GM12878 (cell line): ENCODE measurements at regions not wholly inside any gene's neighbourhood (a gene's known extent, or its start where the extent isn't known, plus 50 kb on each side); places are given as distances from the start of the nearest gene placed in this dataset.
"Not testable (repeated sequence)": the region's sequence is repeated elsewhere in the genome, so short reads cannot be mapped to it uniquely, and the experiment has no call there.

Experiments
- ATAC-seq: fragments of 200-7000 bp; cut with Tn5 transposase; 3 replicates; pipeline ENCODE4 v1.9.1; 2020; ENCODE audit warnings: mild to moderate bottlenecking, moderate library complexity
- BruUV-seq: library from RNA; stranded (reverse); fragments of 400-500 nt; replicated peaks from 2 replicates; lab custom pipeline; 2021; lab: Mats Ljungman, UMichigan
- CTCF ChIA-PET: fragments of 300-600 bp; sonication (Branson Sonifier 250); formaldehyde crosslinking; extraction: SDS; loops from one replicate; lab custom pipeline; 2021; ENCODE audit warnings: inconsistent platforms; lab: Yijun Ruan, JAX
- POLR2A ChIA-PET: fragments of 350-600 bp; formaldehyde crosslinking; extraction: SDS; loops from one replicate; lab custom pipeline; 2021; ENCODE audit warnings: inconsistent platforms; lab: Charles Lee
- RAD21 ChIA-PET: fragments of 300-600 bp; sonication (Branson Sonifier 250); formaldehyde crosslinking; loops from one replicate; lab custom pipeline; 2023; ENCODE audit warnings: antibody characterized with exemption; ENCODE audit not compliant: unreplicated experiment; lab: Charles Lee
- SMC1A ChIA-PET: fragments of 300-600 bp; sonication (Branson Sonifier 250); formaldehyde crosslinking; loops from one replicate; lab custom pipeline; 2023; ENCODE audit not compliant: unreplicated experiment, uncharacterized antibody; lab: Charles Lee
- DNase-seq: peaks from one replicate; pipeline ENCODE4 v3.0.0-alpha.2; 2011; ENCODE audit warnings: low read depth, low spot score
- FAIRE-seq: peaks from 3 replicates; lab custom pipeline; 2011; peaks lifted over from hg19 to GRCh38; lab: Jason Lieb, UNC
- H2AFZ ChIP-seq: 2 replicates; pipeline ENCODE4 v1.6.0; 2011; ENCODE audit warnings: low read depth, low read length, control low read depth; ENCODE audit not compliant: control insufficient read depth
- H3K27ac ChIP-seq: 2 replicates; pipeline ENCODE4 v1.5.1; 2011; ENCODE audit warnings: control low read depth; ENCODE audit not compliant: control insufficient read depth, insufficient read depth
- H3K27me3 ChIP-seq, 2 experiments: replicated peaks in 1 of 2; 2 replicates each; pipeline versions ENCODE4 v1.6.0 to v1.6.1; 2011; ENCODE audit warnings: low read length in 1 of 2; ENCODE audit not compliant: control insufficient read depth in 2 of 2, insufficient read depth in 2 of 2
- H3K36me3 ChIP-seq, 2 experiments: 2 replicates each; pipeline ENCODE4 v1.5.1; 2011; ENCODE audit warnings: low read length in 1 of 2; ENCODE audit not compliant: control insufficient read depth in 2 of 2, insufficient read depth in 2 of 2
- H3K4me1 ChIP-seq: 2 replicates; pipeline ENCODE4 v1.6.1; 2011; ENCODE audit warnings: mild to moderate bottlenecking, low read length, moderate library complexity, mixed read lengths; ENCODE audit not compliant: control insufficient read depth, insufficient read depth
- H3K4me2 ChIP-seq: 2 replicates; pipeline ENCODE4 v1.6.0; 2011; ENCODE audit warnings: control low read depth; ENCODE audit not compliant: control insufficient read depth, insufficient read depth
- H3K4me3 ChIP-seq: fragments of 200-600 bp; sonication (generic); 2 replicates; pipeline ENCODE4 v1.5.1; 2016
- H3K79me2 ChIP-seq: 2 replicates; pipeline ENCODE4 v1.6.0; 2011; ENCODE audit warnings: low read length; ENCODE audit not compliant: control insufficient read depth, insufficient read depth
- H3K9ac ChIP-seq: 2 replicates; pipeline ENCODE4 v1.8.0; 2011; ENCODE audit warnings: low read length, control low read depth, mixed read lengths; ENCODE audit not compliant: control insufficient read depth, insufficient read depth
- H3K9me3 ChIP-seq: replicated peaks from 3 replicates; pipeline ENCODE4 v1.5.1; 2011; ENCODE audit warnings: mild to moderate bottlenecking, low read length; ENCODE audit not compliant: control insufficient read depth, insufficient read depth
- H4K20me1 ChIP-seq: 2 replicates; pipeline ENCODE4 v1.6.0; 2011; ENCODE audit not compliant: control insufficient read depth, insufficient read depth
- CBFB ChIP-seq: IDR thresholded peaks from 2 replicates; pipeline ENCODE4 v1.6.1; 2016; ENCODE audit warnings: antibody characterized with exemption, low read depth
- CREM ChIP-seq: IDR thresholded peaks from 2 replicates; pipeline ENCODE4 v1.6.1; 2014; ENCODE audit warnings: antibody characterized with exemption, low read depth
- RB1 ChIP-seq: fragments of 450-650 bp; formaldehyde crosslinking; IDR thresholded peaks from 2 replicates; pipeline ENCODE4 v1.6.1; 2017; ENCODE audit warnings: mild to moderate bottlenecking, borderline replicate concordance
- SIN3A ChIP-seq: IDR thresholded peaks from 2 replicates; pipeline ENCODE4 v1.6.1; 2012; ENCODE audit warnings: low read depth, low read length, improper control_type of control experiment
- SRF ChIP-seq, 2 experiments: IDR thresholded peaks; 2 replicates each; pipeline ENCODE4 v1.6.1; 2011; ENCODE audit warnings: low read depth in 2 of 2, low read length in 2 of 2, mild to moderate bottlenecking in 1 of 2, moderate library complexity in 1 of 2
- TCF12 ChIP-seq: IDR thresholded peaks from 2 replicates; pipeline ENCODE4 v1.6.1; 2011; ENCODE audit warnings: low read depth, mild to moderate bottlenecking, low read length
- ZNF687 ChIP-seq: fragments of 450-650 bp; IDR thresholded peaks from 2 replicates; pipeline ENCODE4 v1.6.1; 2017; ENCODE audit warnings: mild to moderate bottlenecking, moderate library complexity
- WGBS: methylation state at CpG from one replicate; pipeline ENCODE4 v1.1.6; 2016; ENCODE audit warnings: low lambda C conversion rate; ENCODE audit not compliant: insufficient replicate concordance, insufficient coverage; ENCODE audit errors: missing lambda C conversion rate; 5-methylcytosine and 5-hydroxymethylcytosine counted together
- in situ Hi-C: fragments of 300-500 bp; cut with MboI; formaldehyde crosslinking; loops from 9 replicates; pipeline ENCODE4 v1.14.3; 2018; ENCODE audit warnings: mixed read lengths
- intact Hi-C: fragments of 100-400 bp; cut with micrococcal nuclease; formaldehyde crosslinking; loops from one replicate; pipeline ENCODE4 v1.14.2; 2022; ENCODE audit not compliant: unreplicated experiment
- TF ChIP-seq, protein P1 (sequence below): fragments of 450-650 bp; IDR thresholded peaks from 2 replicates; pipeline ENCODE4 v1.6.1; 2018; ENCODE audit warnings: borderline replicate concordance, mild to moderate bottlenecking; ENCODE audit not compliant: partially characterized antibody

- TSS peak; percentile 48 for BruUV-seq
- RAD21 ChIA-PET, H3K4me1 ChIP-seq, H3K79me2 ChIP-seq, H4K20me1 ChIP-seq, H3K4me2 ChIP-seq, DNase-seq, H2AFZ ChIP-seq, SMC1A ChIA-PET, POLR2A ChIA-PET, FAIRE-seq, H3K27me3 ChIP-seq, ATAC-seq, CTCF ChIA-PET, H3K9me3 ChIP-seq, H3K36me3 ChIP-seq, H3K27ac ChIP-seq, intact Hi-C loops, H3K4me3 ChIP-seq, H3K9ac ChIP-seq: not testable (repeated sequence)
- 79% methylated on average over 5 of the region's 5 CpGs for WGBS
- in situ Hi-C loops, result loop anchor here (25.0 kb wide), 1 partner anchor 676 kb away; no protein-coding TSS in a partner anchor
Observed at GRCh38 chr7:65763114-65763513, 109.8 kb upstream of the VKORC1L1 start.

DNA sequence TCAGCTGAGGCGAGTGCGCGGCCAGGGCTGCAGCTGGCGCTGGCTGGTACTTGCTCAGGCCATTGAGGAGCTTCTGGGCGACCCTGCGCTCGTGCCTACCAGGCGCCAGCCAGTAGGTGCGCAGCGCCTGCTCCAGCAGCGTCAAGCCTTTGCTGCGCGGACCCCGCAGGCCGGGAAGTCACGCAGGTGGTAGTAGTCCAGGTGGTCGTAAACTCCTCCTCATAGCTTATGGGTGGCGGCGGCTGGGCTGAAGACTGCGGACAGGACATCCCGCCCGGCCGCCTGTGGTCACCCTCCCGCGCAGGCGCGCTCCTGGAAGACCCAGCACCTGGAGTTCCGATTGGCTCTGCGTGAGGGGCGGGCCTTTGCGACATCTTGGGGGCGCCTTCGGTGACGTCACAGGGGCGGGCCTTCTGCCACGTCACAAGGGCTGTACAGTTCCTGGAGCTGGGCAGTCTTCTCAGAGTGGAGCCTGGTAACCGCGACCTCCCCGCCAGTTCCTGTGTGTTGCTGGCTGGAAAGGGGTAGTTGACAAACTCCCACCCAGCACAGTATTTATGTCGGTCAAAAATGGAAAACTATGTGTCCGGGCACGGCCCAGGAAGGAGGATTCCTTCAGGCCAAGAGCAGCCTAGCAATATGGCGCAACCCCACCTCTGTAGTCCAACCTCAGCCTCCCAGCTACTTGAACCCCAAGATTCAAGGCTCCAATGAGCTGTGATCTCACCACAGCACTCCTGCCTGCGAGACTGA lies 102.2 kb upstream of the VKORC1L1 start:
- peak overlapping the region; percentile 62; the same call in 1 of the 2 replicates for H3K4me2 ChIP-seq
- WGBS, result 2% methylated on average over 44 of the region's 44 CpGs
- SMC1A ChIA-PET, result interaction anchor here (0.8 to 1.6 kb wide), 5 partner anchors 13 to 70 kb away, joined by 3 to 6 read pairs (median 4); no protein-coding TSS in a partner anchor
- POLR2A ChIA-PET, result interaction anchor here (1.4 kb wide), 1 partner anchor 38 kb away, joined by 4 read pairs; no protein-coding TSS in a partner anchor
- CTCF ChIA-PET, result interaction anchor here (0.6 to 1.4 kb wide), 4 partner anchors 19 to 69 kb away, joined by 3 to 19 read pairs (median 3); no protein-coding TSS in a partner anchor
- H3K9ac ChIP-seq, result peak overlapping the region; percentile 65
- RAD21 ChIA-PET, result interaction anchor here (1.2 kb wide), 3 partner anchors 21 to 70 kb away, joined by 3 to 6 read pairs (median 5); no protein-coding TSS in a partner anchor
- in situ Hi-C loops, result loop anchor here (25.0 kb wide), 1 partner anchor 683 kb away; no protein-coding TSS in a partner anchor
- BruUV-seq, H3K27me3 ChIP-seq, H3K36me3 ChIP-seq, H3K4me1 ChIP-seq, H3K9me3 ChIP-seq, H4K20me1 ChIP-seq, H3K79me2 ChIP-seq, intact Hi-C loops: not testable (repeated sequence)
- H3K4me3 ChIP-seq, result peak overlapping the region; percentile 92
- H3K27ac ChIP-seq, result peak overlapping the region; percentile 83
- FAIRE-seq (peak; percentile 92), DNase-seq (peak; percentile 75), ATAC-seq (peak; percentile 96)
- peak overlapping the region; percentile 95 for H2AFZ ChIP-seq
- 0 out of 2 replicates have a peak, but pooled peaks have one; percentile 19 for TF ChIP-seq SIN3A
- 0 out of 4 replicates have a peak, but pooled peaks of 1 of the 2 experiments have one; percentile 10 for TF ChIP-seq SRF (IDR thresholded peaks at IDR 0.05; ENCODE audit: low read depth in 2 of 2, low read length in 2 of 2)
- TF ChIP-seq, protein P1, sequence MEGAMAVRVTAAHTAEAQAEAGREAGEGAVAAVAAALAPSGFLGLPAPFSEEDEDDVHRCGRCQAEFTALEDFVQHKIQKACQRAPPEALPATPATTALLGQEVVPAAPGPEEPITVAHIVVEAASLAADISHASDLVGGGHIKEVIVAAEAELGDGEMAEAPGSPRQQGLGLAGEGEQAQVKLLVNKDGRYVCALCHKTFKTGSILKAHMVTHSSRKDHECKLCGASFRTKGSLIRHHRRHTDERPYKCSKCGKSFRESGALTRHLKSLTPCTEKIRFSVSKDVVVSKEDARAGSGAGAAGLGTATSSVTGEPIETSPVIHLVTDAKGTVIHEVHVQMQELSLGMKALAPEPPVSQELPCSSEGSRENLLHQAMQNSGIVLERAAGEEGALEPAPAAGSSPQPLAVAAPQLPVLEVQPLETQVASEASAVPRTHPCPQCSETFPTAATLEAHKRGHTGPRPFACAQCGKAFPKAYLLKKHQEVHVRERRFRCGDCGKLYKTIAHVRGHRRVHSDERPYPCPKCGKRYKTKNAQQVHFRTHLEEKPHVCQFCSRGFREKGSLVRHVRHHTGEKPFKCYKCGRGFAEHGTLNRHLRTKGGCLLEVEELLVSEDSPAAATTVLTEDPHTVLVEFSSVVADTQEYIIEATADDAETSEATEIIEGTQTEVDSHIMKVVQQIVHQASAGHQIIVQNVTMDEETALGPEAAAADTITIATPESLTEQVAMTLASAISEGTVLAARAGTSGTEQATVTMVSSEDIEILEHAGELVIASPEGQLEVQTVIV, result peak; percentile 28
- TF ChIP-seq CREM, result peak; percentile 96
- 0 out of 2 replicates have a peak, but pooled peaks have one; percentile 72 for TF ChIP-seq CBFB
- TF ChIP-seq TCF12, result peak; percentile 36; the same call in 1 of the 2 replicates
- TF ChIP-seq RB1, result 0 out of 2 replicates have a peak, but pooled peaks have one; percentile 53
- TF ChIP-seq ZNF687, result 0 out of 2 replicates have a peak, but pooled peaks have one; percentile 37
